B cell (primary cell): ENCODE measurements at regions not wholly inside any gene's neighbourhood (a gene's known extent, or its start where the extent isn't known, plus 50 kb on each side); places are given as distances from the start of the nearest gene placed in this dataset.

ENCODE experiments used
- EZH2 ChIP-seq: IDR thresholded peaks from 2 replicates; pipeline ENCODE4 v1.6.1; 2012; ENCODE audit warnings: borderline replicate concordance, low read depth, mild to moderate bottlenecking, moderate library complexity, low read length; ENCODE audit not compliant: insufficient read depth, poor library complexity, severe bottlenecking
- TF ChIP-seq, protein P1 (sequence below): fragments of 200-600 bp; IDR thresholded peaks from one replicate; pipeline ENCODE4 v1.8.0; 2022; ENCODE audit warnings: antibody characterized with exemption, mild to moderate bottlenecking

DNA sequence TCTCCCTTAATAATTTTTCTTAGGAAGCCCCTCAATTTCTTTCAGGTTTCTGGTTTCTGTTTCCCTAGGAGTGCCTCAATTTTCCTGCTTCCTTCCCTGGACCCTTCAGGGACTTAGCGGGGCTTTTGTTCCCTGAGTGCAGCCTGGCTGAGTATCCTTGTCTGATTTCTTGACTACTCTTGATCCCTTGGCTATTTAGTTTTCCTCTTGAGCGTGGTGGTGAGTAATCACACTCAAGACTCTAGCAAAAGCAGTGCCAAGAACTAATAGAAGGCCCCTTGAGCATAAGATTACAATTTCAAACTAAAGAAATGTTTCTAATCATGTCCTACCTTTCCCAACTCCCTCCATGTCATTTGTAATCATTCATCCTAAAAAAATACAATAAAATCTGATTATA lies 94.3 kb upstream of the C3orf80 start:
- TF ChIP-seq, protein P1, sequence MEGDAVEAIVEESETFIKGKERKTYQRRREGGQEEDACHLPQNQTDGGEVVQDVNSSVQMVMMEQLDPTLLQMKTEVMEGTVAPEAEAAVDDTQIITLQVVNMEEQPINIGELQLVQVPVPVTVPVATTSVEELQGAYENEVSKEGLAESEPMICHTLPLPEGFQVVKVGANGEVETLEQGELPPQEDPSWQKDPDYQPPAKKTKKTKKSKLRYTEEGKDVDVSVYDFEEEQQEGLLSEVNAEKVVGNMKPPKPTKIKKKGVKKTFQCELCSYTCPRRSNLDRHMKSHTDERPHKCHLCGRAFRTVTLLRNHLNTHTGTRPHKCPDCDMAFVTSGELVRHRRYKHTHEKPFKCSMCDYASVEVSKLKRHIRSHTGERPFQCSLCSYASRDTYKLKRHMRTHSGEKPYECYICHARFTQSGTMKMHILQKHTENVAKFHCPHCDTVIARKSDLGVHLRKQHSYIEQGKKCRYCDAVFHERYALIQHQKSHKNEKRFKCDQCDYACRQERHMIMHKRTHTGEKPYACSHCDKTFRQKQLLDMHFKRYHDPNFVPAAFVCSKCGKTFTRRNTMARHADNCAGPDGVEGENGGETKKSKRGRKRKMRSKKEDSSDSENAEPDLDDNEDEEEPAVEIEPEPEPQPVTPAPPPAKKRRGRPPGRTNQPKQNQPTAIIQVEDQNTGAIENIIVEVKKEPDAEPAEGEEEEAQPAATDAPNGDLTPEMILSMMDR = no peak
- no peak for TF ChIP-seq EZH2
